ENCODE measurements at regions not wholly inside any gene's neighbourhood (a gene's known extent, or its start where the extent isn't known, plus 50 kb on each side); places are given as distances from the start of the nearest gene placed in this dataset.

- peaks cover 0 to 20% (median 0%) of the 10 kb centered on the region in 5 donors for H3K4me1 ChIP-seq (ENCODE audit: control insufficient read depth in 5 of 5, insufficient read depth in 5 of 5, low read length in 5 of 5)
- 61 to 80% methylated on average over 4 of the region's 4 CpGs for WGBS, 2 donors
- no peak for TF ChIP-seq CTCF (IDR thresholded peaks at IDR 0.05; ENCODE audit: control extremely low read depth, extremely low read depth)
- H3K27ac ChIP-seq (ENCODE audit: low read depth in 1 of 2, low read length in 1 of 2): no peak overlapping the region
- no peak overlapping the region for H3K4me3 ChIP-seq
- H3K36me3 ChIP-seq (ENCODE audit: control insufficient read depth in 4 of 4, insufficient read depth in 4 of 4, low read length in 4 of 4): no peaks in the 10 kb centered on the region
- ATAC-seq (ENCODE audit: insufficient read depth, low FRiP score): no peak
- DNase-seq: peak in 2 of 3 donors; percentile 26 to 60
- H3K9ac ChIP-seq (ENCODE audit: insufficient read depth in 1 of 2, low read length in 2 of 2): no peak overlapping the region
- H3K27me3 ChIP-seq (ENCODE audit: control insufficient read depth in 3 of 3, insufficient read depth in 3 of 3, low read length in 2 of 3): no peaks in the 10 kb centered on the region
- no peaks in the 10 kb centered on the region for H3K9me3 ChIP-seq (ENCODE audit: control insufficient read depth in 4 of 4, insufficient read depth in 3 of 4, low read length in 3 of 4)
Observed at GRCh38 chr10:44512431-44513022, 127.6 kb upstream of the CXCL12 start.

- H3K9me3 ChIP-seq (ENCODE audit: control insufficient read depth in 4 of 4, insufficient read depth in 3 of 4, low read length in 3 of 4): no peaks in the 10 kb centered on the region
- 61 to 74% methylated on average over 5 of the region's 5 CpGs for WGBS, 2 donors
Observed at GRCh38 chr10:44513591-44513990, 128.7 kb upstream of the CXCL12 start.

GRCh38 chr10:44516891-44517290, 132.0 kb upstream of the CXCL12 start:
- H3K36me3 ChIP-seq (ENCODE audit: control insufficient read depth in 4 of 4, insufficient read depth in 4 of 4, low read length in 4 of 4): no peaks in the 10 kb centered on the region
- peaks cover 0 to 5% (median 0%) of the 10 kb centered on the region in 4 donors for H3K9me3 ChIP-seq (ENCODE audit: control insufficient read depth in 4 of 4, insufficient read depth in 3 of 4, low read length in 3 of 4)
- no peak for ATAC-seq (ENCODE audit: insufficient read depth, low FRiP score)
- peaks cover 0 to 37% (median 2%) of the 10 kb centered on the region in 5 donors for H3K4me1 ChIP-seq (ENCODE audit: control insufficient read depth in 5 of 5, insufficient read depth in 5 of 5, low read length in 5 of 5)
- H3K27me3 ChIP-seq (ENCODE audit: control insufficient read depth in 3 of 3, insufficient read depth in 3 of 3, low read length in 2 of 3): no peaks in the 10 kb centered on the region
- peak in 2 of 3 donors; percentile 50 to 51 for DNase-seq
- H3K9ac ChIP-seq (ENCODE audit: insufficient read depth in 1 of 2, low read length in 2 of 2): no peak overlapping the region
- no peak for TF ChIP-seq CTCF (IDR thresholded peaks at IDR 0.05; ENCODE audit: control extremely low read depth, extremely low read depth)
- no peak overlapping the region for H3K4me3 ChIP-seq
- H3K27ac ChIP-seq (ENCODE audit: low read depth in 1 of 2, low read length in 1 of 2): no peak overlapping the region
- 61 to 65% methylated on average over 6 of the region's 6 CpGs for whole genome bisulfite sequencing, 2 donors

More at GRCh38 chr10:44513591-44513990, 128.7 kb upstream of the CXCL12 start:
- no peak overlapping the region for H3K9ac ChIP-seq (ENCODE audit: insufficient read depth in 1 of 2, low read length in 2 of 2)
- H3K4me1 ChIP-seq (ENCODE audit: control insufficient read depth in 5 of 5, insufficient read depth in 5 of 5, low read length in 5 of 5): peaks cover 0 to 24% (median 0%) of the 10 kb centered on the region in 5 donors
- TF ChIP-seq CTCF (IDR thresholded peaks at IDR 0.05; ENCODE audit: control extremely low read depth, extremely low read depth): no peak
- DNase-seq (peak in 2 of 3 donors; percentile 16 to 35), ATAC-seq (ENCODE audit: insufficient read depth, low FRiP score) (no peak)
- no peaks in the 10 kb centered on the region for H3K36me3 ChIP-seq (ENCODE audit: control insufficient read depth in 4 of 4, insufficient read depth in 4 of 4, low read length in 4 of 4)
- H3K27me3 ChIP-seq (ENCODE audit: control insufficient read depth in 3 of 3, insufficient read depth in 3 of 3, low read length in 2 of 3): no peaks in the 10 kb centered on the region
- H3K4me3 ChIP-seq: no peak overlapping the region
- no peak overlapping the region for H3K27ac ChIP-seq (ENCODE audit: low read depth in 1 of 2, low read length in 1 of 2)

GRCh38 chr10:44517635-44518034, 132.7 kb upstream of the CXCL12 start:
- WGBS, 2 donors: 69 to 86% methylated on average over 7 of the region's 7 CpGs
- TF ChIP-seq CTCF (IDR thresholded peaks at IDR 0.05; ENCODE audit: control extremely low read depth, extremely low read depth): no peak

More at GRCh38 chr10:44517635-44518034, 132.7 kb upstream of the CXCL12 start:
- no peak overlapping the region for H3K4me3 ChIP-seq
- no peak for ATAC-seq (ENCODE audit: insufficient read depth, low FRiP score)
- no peak overlapping the region for H3K27ac ChIP-seq (ENCODE audit: low read depth in 1 of 2, low read length in 1 of 2)
- H3K9ac ChIP-seq (ENCODE audit: insufficient read depth in 1 of 2, low read length in 2 of 2): no peak overlapping the region
- H3K27me3 ChIP-seq (ENCODE audit: control insufficient read depth in 3 of 3, insufficient read depth in 3 of 3, low read length in 2 of 3): no peaks in the 10 kb centered on the region
- peaks cover 0 to 37% (median 2%) of the 10 kb centered on the region in 5 donors for H3K4me1 ChIP-seq (ENCODE audit: control insufficient read depth in 5 of 5, insufficient read depth in 5 of 5, low read length in 5 of 5)
- H3K36me3 ChIP-seq (ENCODE audit: control insufficient read depth in 4 of 4, insufficient read depth in 4 of 4, low read length in 4 of 4): no peaks in the 10 kb centered on the region
- H3K9me3 ChIP-seq (ENCODE audit: control insufficient read depth in 4 of 4, insufficient read depth in 3 of 4, low read length in 3 of 4): peaks cover 0 to 5% (median 0%) of the 10 kb centered on the region in 4 donors
- DNase-seq: no peak
